ENCODE measurements at regions not wholly inside any gene's neighbourhood (a gene's known extent, or its start where the extent isn't known, plus 50 kb on each side); places are given as distances from the start of the nearest gene placed in this dataset.

- no peak for TF ChIP-seq PBX3 (CRISPR knock-in tag; IDR thresholded peaks at IDR 0.05)
- TF ChIP-seq CTCF (tag by site-specific recombination; IDR thresholded peaks at IDR 0.05) = no peak
- no peak for TF ChIP-seq ZNF341 (tag by site-specific recombination; IDR thresholded peaks at IDR 0.05; ENCODE audit: low read depth)
- TF ChIP-seq ATF2 (tag by site-specific recombination; IDR thresholded peaks at IDR 0.05; ENCODE audit: low read depth) = no peak
- TF ChIP-seq ZBTB8A (tag by site-specific recombination; IDR thresholded peaks at IDR 0.05) = no peak
- TF ChIP-seq ZNF704 (tag by site-specific recombination; IDR thresholded peaks at IDR 0.05) = no peak
- no peak for TF ChIP-seq ZNF248 (tag by site-specific recombination; IDR thresholded peaks at IDR 0.05)
- TF ChIP-seq ZNF423 (tag by site-specific recombination; IDR thresholded peaks at IDR 0.05) = no peak
- TF ChIP-seq ZNF473 (tag by site-specific recombination; IDR thresholded peaks at IDR 0.05) = no peak
- TF ChIP-seq ZNF175 (tag by site-specific recombination; IDR thresholded peaks at IDR 0.05) = no peak
- TF ChIP-seq ZNF148 (tag by site-specific recombination; IDR thresholded peaks at IDR 0.05; ENCODE audit: borderline replicate concordance) = no peak
- no peak for TF ChIP-seq ZNF580 (tag by site-specific recombination; IDR thresholded peaks at IDR 0.05)
- no peak for TF ChIP-seq ZNF501 (tag by site-specific recombination; IDR thresholded peaks at IDR 0.05)
- no peak for TF ChIP-seq ZNF521 (tag by site-specific recombination; IDR thresholded peaks at IDR 0.05)
Observed at GRCh38 chr2:7094231-7094741, 177.1 kb downstream of the RNF144A start.
